Hippocampal formation (tissue), 2 donors: ENCODE measurements at regions not wholly inside any gene's neighbourhood (a gene's known extent, or its start where the extent isn't known, plus 50 kb on each side); places are given as distances from the start of the nearest gene placed in this dataset.
"Not testable (repeated sequence)": the region's sequence is repeated elsewhere in the genome, so short reads cannot be mapped to it uniquely, and the experiment has no call there.

ENCODE experiments used
- DNase-seq, 2 donors: peaks; one replicate each; lab custom pipeline; 2025; lab: John Stamatoyannopoulos, UW

DNA sequence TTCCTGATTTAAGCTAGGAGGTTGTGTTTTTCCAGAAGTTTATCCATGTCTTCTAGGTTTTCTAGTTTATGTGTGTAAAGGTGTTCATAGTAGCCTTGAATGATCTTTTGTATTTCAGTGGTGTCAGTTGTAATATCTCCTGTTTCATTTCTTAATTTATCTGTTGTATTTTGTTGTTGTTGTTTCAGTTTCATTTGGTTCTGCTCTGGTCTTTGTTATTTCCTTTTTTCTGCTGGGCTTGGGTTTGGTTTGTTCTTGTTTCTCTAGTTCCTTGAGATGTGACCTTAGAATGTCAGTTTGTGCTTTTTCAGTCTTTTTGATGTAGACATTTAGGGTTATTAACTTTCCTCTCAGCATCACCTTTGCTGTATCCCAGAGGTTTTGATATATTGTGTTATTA is 62.8 kb downstream of the SCP2D1 start:
- DNase-seq = not testable (repeated sequence)

DNA sequence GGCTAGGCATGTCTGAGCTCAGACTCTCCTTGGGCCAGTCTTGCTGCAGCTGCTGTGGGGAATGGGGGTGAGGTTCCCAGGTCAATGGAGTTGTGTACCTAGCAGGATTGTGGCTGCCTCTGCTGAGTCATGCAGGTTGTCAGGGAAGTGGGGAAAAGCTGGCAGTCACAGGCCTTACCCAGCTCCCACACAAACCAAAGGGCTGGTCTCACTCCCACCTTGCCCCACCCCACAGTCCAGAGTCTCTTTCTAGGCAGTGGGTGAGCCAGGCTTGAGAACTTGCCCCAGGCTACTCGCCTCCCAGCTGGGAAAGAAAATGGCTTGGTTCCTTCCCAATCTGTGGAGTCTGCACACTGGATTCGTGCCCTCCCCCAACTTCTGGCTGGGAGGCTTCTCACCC is 65.7 kb downstream of the SCP2D1 start:
- no peak for DNase-seq

DNA sequence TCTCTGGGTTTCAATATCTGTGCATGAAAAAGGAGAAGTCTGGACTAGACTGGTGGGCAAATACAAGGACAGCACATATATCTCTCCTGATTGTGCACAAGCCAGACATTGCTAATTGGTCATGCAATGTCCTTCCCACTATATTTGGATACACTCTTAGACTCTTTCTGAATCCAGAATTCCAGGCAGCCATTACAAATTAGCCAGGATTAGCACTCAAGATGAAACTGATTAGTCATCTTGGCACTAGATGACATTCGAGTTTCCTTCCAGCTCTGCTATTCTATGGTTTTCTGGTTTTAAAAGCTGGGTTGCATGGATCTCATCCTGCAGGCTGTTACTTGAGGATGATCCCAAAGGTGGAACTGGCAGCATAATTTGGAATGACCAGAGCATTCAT is 73.2 kb downstream of the SCP2D1 start:
- no peak for DNase-seq

DNA sequence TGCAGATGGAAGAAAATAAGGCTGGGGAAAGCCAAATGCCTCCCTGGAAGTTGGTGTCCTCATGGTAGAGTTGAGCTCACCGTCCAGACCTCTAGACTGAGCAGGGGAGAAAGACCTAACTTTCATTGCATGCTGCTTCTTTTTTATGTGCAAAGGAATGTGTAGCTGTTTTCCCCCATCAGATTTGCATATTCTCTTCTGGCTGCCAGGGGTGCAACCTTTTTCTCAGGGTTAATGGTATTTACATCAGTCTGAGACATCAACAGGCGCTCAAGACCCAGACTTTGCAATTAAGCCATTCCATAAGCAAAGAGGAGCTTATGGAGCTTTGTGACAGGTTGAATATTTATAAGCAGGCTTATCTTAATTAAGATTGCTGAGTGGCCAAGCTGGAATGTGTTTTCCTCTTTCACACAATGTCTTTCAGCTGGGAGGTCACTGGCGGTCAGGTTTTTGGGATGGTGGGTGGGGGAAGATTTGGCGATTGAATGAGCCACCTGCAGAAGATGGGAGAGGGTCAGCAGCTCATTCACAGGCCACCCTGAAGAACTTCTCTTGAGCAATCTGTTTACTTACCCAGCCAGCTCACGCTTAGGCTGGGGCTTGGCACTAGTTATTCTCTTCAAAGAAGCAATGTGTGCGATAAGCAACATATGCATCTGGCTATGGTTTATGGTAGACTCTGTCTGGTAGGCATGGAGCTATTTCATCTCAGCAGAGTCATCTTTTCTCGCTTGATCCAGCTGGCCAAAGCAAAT is 88.6 kb downstream of the SCP2D1 start:
- DNase-seq = no peak

DNA sequence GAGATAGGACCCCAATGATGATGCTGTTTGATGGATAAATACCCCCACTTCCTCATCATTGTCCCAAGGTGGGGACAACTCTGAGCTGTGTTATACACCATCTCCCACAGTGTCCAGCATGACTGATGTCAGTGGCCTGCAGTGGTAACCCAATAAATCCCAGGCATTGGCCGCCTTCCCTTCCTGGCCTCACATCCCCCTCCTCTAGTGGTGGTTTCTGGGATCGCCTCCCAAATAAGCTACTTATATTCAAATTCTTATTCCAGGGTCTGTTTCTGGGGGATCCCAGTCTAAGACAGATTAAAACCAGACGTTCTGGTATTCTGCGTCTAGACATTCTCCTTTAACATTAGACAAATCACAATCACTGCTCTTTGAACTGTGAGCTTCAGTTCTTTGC is 90.6 kb downstream of the SCP2D1 start:
- no peak for DNase-seq

DNA sequence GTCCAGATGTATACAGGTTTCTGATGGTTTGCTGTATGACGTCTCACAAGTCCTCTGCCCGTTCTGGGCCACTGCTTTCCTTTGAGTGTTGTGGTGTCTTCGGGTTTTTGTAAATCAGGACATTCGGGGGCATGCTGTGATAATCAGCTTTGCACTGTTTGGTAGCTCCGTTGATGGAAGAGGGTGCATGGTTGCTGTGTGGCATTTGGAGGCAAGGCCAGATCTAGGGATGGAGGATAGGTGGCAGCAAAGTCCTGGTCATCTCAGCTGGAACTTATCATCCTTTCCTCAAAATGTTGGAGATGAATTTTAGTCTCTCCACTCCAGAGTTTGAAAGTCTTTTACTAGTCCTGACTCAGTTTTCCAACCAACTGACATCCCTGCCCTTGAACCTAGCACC is 91.0 kb downstream of the SCP2D1 start:
- DNase-seq = no peak

DNA sequence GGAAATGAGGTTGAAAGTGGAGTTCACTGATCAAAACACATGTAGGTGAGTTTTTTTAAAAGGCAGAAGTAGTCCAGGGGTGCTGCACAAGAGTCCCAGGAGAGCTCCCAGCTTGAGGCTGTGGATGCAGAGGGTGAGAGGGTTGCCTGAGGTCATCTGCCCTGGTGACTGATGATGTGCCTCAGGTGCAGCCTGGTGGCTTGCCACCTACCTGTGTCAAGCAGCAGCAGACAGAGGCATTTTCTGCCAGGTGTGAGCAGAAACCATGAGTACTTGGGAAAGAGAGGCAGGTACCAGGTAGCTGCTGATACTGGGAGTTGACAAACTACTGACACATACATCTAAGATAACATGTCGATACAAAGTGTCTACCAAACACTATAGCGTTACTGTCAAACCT is 92.5 kb downstream of the SCP2D1 start:
- DNase-seq = no peak

DNA sequence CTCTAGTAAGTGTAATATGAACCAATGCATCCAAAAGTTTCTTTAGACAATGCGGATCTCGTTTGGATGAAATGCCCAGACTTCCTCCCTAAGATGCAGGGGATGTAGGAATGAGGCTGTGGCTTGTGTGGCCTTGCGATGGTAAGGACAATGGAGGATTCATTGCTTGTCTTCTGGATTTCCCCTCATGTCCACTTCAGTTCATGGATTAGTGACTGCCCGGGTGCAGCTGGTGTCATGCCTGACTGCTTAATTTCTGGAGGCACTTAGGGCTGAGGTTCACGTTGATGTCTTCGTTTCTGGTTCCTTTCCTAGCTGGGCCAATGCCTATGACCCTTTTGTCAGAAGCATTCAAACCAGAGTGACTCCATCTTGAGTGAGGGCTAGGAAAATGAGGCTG is 93.8 kb downstream of the SCP2D1 start:
- DNase-seq = no peak

DNA sequence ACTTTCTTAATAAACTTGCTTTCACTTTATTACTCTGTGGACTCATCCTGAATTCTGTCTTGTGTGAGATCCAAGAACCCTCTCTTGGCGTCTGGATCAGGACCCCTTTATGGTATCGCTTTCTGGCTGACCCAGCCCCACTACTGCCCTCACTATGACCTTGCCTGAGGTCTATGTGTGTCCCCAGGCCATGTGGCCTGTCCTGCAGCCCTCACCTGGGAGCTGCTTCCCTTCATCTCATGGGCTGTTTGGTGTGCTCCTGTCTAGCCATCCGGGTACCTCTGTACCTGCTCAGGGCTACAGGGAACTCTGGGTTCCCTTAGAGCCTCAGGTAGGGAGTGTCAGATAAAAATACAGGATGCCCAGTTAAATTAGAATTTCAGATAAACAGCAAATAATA is 94.5 kb downstream of the SCP2D1 start:
- DNase-seq = no peak

DNA sequence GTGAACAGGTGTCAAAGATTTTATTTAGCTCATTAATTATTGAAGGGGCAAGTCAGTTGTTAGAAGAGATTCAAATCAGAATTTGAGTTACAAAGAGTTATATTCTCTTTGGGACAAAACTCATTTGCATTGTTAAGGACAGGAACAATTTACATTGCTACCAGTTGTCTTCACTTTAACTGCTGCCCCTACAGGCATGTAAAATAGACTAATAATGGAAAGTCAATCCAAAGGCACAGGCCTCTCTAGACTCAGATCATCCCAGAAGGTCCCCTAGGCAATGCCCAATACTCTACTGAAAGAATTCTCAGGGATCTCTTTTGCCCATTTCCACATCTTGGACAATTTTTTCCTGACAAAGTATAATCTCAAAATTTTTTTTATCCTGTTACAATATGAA is 95.7 kb downstream of the SCP2D1 start:
- no peak for DNase-seq

DNA sequence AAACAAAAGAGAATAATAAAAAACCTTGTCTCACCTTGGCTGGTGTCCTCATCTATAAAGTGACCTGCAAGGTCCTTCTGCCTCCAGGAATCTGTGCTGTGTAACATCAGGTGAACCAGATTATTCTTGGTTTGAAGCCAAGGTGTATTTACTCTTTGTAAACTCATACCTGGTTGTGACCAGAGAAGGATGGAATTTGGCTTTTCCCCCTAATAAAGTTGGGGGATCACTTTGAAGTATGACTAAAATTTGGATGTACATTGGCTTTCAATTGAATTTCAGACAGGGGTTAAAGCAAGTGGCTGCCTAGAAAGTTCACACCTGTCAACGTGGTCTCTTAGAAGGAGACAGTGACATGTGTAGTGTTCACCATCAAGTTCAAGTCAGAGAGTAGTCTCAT is 100.1 kb downstream of the SCP2D1 start:
- no peak for DNase-seq

DNA sequence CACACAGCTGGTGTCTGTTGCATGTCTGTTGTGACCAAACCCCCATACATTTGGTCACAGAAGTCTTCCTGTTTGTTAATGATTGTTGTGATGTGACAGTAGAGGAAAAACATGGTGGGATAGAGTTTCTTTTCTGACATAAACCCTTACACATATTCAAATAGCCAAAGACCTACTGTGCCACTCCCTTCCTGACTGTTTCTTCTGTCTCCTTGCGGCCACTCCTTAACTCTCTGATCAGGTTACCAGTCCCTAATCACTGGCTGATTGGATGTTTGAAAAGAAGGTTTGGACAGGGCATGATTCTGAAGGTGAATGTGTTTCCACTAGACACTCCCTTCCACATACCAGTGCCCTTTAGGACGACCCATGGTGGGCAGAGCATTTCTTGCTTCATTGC is 101.2 kb downstream of the SCP2D1 start:
- DNase-seq = no peak

DNA sequence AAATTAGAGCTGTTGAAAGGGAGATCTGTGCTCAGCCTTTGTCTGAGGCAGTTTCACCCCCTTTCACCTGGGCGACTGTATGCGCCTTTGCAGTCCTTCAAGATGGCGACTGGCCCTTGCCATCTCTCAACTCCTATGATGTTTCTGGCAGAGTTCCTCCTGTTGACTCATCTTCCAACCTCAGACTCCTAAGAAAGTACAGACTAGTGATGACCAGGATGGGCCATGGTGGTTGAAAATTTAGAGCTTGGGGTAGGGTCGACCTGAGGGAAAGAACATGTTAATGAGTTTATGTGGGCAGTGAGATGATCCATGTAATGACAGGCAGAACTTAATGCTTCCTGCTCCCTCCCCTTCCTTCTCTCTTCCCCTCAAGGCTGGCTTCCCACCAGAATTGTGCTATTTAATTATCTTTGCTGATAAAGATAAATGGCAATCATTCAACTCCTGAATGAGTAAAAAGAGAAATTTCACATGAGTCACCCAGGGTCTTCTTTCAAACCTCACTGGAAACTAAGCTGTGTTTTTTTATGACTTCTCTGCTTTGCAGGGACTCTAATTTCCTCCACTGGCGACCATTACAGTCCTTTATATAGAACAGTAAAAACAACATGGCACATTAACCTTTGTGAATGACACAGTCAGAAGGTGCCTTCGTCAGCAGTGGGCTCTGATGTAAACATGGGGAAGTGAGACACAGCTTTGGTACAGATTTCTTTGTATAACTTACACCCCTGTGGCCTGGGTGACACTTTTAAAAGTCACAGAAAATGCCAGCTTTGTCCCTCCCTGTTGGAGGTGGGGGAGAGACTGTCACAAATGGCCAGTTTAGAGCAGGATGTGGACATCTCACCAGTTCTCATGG is 103.5 kb downstream of the SCP2D1 start:
- no peak for DNase-seq

DNA sequence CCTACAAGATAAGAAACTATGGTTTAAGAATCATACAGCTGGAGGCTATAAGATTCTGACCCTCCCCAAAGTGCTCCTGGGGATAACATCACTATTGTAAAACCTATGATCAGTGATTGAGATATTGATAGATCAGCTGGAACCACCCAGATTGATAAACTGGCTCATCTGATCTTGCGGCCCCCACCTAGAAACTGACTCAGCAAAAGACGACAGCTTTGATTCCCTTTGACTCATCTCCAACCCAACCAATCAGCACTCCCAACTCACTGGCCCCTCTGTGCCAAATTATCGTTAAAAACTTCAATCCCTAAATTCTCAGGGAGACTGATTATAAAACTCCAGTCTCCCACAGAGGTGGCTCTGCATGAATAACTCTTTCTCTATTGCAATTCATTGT is 106.4 kb downstream of the SCP2D1 start:
- DNase-seq = no peak

DNA sequence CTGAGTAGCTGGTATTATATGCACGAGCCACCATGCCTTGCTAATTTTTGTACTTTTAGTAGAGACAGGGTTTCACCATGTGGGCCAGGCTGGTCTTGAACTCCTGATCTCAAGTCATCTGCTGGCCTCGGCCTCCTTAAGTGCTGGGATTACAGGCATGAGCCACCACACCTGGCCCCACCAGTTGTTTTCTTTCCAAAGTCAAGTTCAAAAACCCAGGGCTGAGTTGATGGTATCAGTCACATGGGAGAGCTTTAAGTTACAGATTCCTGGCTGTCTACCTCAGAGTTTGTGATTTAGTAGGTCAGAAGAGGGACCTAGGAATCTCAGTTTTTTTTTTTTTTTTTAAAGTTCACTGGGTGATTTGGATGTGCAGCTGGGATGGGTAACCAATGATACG is 107.7 kb downstream of the SCP2D1 start:
- no peak for DNase-seq

DNA sequence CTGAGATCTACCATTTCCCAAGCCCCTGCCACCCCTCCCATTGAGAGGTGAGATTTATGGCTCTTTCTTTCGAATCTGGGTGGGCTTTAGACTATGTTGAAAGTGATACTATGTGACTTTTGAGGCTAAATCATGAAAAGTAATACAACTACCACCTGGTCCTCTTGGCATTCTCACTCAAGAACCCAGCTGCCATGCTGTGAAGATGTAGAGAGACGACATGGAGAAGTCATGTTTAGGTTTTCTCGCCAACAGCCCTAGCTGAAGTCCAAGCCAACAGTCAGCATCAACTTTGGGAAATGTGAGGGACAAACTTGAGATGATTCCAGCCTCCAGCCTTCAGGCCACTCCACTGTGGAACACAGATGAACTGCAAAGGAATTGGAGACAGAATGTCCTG is 108.7 kb downstream of the SCP2D1 start:
- DNase-seq = no peak

DNA sequence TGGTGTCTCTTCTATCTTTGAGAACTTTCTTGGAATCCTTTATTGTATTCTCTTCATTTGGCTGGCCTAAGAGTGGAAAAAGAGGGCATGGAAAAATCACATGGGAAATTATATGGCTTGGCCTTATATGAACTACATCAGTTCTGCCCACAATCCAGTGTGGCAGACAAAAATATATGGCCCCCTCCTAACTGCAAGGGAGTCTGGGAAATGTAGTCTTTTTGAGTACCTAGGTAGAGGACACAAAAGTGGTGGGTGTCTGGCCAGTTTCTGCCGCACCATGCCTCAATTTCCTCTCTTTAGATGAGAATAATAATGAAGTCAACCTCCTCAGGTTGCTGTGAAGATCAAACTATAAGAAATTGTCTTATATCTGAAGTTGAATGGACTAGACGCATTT is 109.3 kb downstream of the SCP2D1 start:
- DNase-seq = no peak

DNA sequence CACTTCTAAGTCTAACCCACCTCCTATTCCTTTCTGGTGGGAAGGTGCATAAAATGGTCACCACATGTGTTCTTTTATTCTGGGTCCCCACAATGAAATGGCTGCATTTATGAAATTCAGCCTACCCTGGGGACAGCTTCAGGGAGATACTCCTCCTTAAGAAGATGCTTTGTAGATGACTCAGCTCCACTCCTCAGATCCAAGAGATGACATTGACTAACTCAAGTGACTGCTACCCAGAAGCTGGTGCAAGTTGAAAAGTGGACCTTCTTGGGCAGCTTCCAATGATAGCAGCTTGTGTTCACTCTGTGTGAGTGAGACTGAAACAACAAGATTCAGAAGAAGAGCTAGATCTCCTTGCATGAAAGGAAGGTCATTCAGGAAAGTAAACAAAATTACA is 113.4 kb downstream of the SCP2D1 start:
- no peak for DNase-seq

DNA sequence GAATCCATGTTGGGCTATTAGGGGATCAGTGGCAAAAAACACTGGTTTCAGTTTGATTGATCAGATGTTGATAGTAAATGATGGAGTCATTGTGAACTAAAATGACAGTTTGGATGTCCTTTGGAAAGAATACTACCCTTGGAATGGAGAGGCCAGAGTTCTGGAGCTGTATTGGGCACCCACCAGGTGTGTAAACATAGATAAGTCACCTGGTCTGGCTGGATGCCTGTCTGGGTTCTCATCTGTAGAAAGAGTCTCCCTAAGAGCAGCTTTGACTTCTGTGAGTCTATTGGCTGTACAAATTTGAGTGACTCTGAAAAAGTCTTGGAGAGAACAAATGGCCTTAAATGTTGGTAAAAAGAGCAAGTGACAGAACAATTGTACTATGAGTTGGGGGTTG is 115.0 kb downstream of the SCP2D1 start:
- DNase-seq = no peak

DNA sequence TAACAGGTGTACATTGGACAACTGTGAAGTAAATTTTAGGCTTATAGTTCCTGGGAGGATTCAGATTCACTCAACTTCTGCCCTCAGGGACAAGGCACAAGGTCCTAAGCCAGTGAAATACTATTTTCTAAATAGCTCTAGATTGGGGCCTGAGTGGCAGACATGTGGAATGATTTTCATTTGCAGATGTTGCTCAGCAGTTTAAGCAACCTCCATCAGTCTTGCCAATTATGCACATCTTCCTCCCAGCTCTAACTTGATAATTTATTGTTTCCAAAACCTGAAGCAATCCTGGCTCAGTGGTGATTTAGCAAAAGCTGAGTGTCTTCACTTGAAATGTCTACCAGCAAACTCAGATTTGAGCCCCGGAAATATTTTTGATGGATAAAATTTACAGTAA is 116.2 kb downstream of the SCP2D1 start:
- no peak for DNase-seq

DNA sequence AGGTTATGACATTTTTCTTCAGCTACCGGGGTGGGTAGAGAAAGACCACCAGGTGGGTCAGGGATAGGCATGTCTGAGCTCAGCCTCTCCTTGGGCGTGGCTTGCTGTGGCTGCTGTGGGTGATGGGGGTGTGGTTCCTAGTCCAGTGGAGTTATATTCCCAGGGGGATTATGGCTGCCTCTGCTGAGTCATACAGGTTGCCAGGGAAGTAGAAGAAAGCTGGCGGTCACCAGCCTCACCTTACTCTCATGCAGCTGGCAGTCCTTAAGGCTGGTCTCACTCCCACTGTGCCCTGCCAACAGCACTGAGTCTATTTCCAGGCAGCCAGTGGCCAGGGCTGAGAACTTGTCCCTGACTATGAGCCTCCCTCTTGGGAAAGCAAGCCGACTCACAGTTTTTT is 130.0 kb downstream of the SCP2D1 start:
- DNase-seq = no peak

DNA sequence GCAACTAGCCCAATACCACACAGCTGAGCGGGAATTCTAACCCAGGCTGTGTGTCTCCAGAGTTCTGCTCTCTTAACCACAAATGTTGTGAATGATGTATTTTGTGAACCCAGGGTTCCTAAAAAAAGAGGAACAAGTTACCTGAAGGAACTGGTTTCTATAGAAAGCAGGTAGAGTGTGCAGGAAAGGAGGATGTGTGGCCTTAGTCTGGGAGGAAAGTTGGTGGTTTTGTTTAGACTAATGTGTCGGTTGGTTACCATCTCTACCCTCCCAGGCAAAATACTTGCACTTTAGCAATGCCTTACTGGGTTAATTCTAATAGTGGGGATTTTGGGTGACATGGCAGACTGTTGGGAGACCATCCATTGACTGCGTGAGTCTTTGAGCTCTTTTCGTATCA is 143.3 kb downstream of the SCP2D1 start:
- DNase-seq = no peak

DNA sequence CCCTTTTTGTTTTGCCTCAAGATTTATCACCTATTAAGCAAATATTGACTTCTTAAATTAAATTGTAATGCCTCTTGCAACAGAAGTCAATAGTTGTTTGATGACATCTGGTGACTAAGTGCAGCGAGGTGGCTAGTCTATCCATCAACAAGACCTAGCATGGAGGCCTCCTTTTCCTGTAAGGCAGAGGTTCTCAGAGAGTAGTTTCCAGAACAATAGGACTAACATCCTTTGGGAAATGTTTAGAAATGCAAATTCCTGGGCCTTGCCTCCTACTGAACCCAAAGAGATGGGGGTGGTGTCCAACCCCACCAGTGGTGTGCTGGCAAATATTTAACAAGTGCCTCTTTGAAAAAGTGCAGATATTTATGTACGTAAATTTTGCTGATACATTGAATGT is 143.7 kb downstream of the SCP2D1 start:
- no peak for DNase-seq

DNA sequence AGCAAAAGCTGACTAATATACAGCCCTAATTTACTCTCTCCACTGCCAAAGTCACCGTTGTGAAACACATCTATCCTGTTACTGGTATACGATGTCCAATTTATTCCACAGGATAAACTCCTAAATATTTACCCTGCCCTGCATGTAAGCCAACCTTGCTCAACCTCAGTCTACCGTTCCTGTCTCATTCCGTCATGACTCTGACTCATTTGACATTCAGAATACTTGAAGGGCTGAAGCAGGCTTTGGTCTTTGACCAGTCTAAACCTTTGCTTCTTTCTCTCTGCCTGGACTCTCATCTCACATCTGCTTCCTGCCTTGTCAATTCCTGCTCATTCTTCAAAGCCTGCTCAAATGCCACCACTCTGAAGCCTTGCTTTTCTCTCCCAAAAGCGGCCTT is 157.5 kb downstream of the SCP2D1 start:
- DNase-seq = no peak
